ENCODE measurements at regions not wholly inside any gene's neighbourhood (a gene's known extent, or its start where the extent isn't known, plus 50 kb on each side); places are given as distances from the start of the nearest gene placed in this dataset.

GRCh38 chr20:55805138-55805537 lies 200.2 kb downstream of the CBLN4 start:
- no peak for DNase-seq (ENCODE audit: extremely low spot score)
- ChIA-PET CTCF (no interaction called here), POLR2A (no interaction called here)
- TF ChIP-seq ARNT (IDR thresholded peaks at IDR 0.05), result no peak
- no peak for TF ChIP-seq FOXK2 (IDR thresholded peaks at IDR 0.05)
- TF ChIP-seq ZNF384 (IDR thresholded peaks at IDR 0.05), result no peak
- no peak for TF ChIP-seq FOXM1 (IDR thresholded peaks at IDR 0.05; ENCODE audit: borderline replicate concordance)
- TF ChIP-seq ELF4 (IDR thresholded peaks at IDR 0.05), result no peak
- no peak for TF ChIP-seq L3MBTL2 (conservative IDR thresholded peaks at IDR 0.05)
- TF ChIP-seq CTBP1 (IDR thresholded peaks at IDR 0.05; ENCODE audit: borderline replicate concordance), result no peak
- no peak for TF ChIP-seq SP1 (IDR thresholded peaks at IDR 0.05)

GRCh38 chr20:55800552-55801245 lies 204.6 kb downstream of the CBLN4 start:
- DNase-seq (ENCODE audit: extremely low spot score), result no peak
- POLR2A ChIA-PET, result no interaction called here
- CTCF ChIA-PET, result no interaction called here
- no peak for TF ChIP-seq SP1 (IDR thresholded peaks at IDR 0.05)
- TF ChIP-seq L3MBTL2 (conservative IDR thresholded peaks at IDR 0.05), result no peak
- TF ChIP-seq BHLHE40 (IDR thresholded peaks at IDR 0.05; ENCODE audit: borderline replicate concordance), result no peak
- TF ChIP-seq FOXM1 (IDR thresholded peaks at IDR 0.05; ENCODE audit: borderline replicate concordance), result no peak
- TF ChIP-seq PKNOX1 (IDR thresholded peaks at IDR 0.05), result no peak
- TF ChIP-seq ARNT (IDR thresholded peaks at IDR 0.05), result no peak
- no peak for TF ChIP-seq ZNF384 (IDR thresholded peaks at IDR 0.05)
- TF ChIP-seq FOXK2 (IDR thresholded peaks at IDR 0.05), result no peak
- TF ChIP-seq LEF1 (IDR thresholded peaks at IDR 0.05; ENCODE audit: borderline replicate concordance), result no peak
- TF ChIP-seq CTBP1 (IDR thresholded peaks at IDR 0.05; ENCODE audit: borderline replicate concordance), result no peak
- no peak for TF ChIP-seq HDGF (IDR thresholded peaks at IDR 0.05; ENCODE audit: borderline replicate concordance)

- TF ChIP-seq ZNF384 (IDR thresholded peaks at IDR 0.05) (no peak), L3MBTL2 (conservative IDR thresholded peaks at IDR 0.05) (no peak), NFRKB (IDR thresholded peaks at IDR 0.05) (no peak), ELF4 (IDR thresholded peaks at IDR 0.05) (no peak), ARNT (IDR thresholded peaks at IDR 0.05) (no peak), FOXM1 (IDR thresholded peaks at IDR 0.05; ENCODE audit: borderline replicate concordance) (no peak), HDGF (IDR thresholded peaks at IDR 0.05; ENCODE audit: borderline replicate concordance) (no peak), LEF1 (IDR thresholded peaks at IDR 0.05; ENCODE audit: borderline replicate concordance) (no peak), PKNOX1 (IDR thresholded peaks at IDR 0.05) (no peak), FOXK2 (IDR thresholded peaks at IDR 0.05) (no peak), SUZ12 (IDR thresholded peaks at IDR 0.05) (no peak), FOXA1 (IDR thresholded peaks at IDR 0.05) (no peak), BHLHE40 (IDR thresholded peaks at IDR 0.05; ENCODE audit: borderline replicate concordance) (no peak), SP1 (IDR thresholded peaks at IDR 0.05) (no peak), CTBP1 (IDR thresholded peaks at IDR 0.05; ENCODE audit: borderline replicate concordance) (no peak)
- ChIA-PET CTCF (no interaction called here), POLR2A (no interaction called here)
- no peak for DNase-seq (ENCODE audit: extremely low spot score)
These were observed 211.3 kb downstream of the CBLN4 start for GRCh38 chr20:55793986-55794385.

- TF ChIP-seq LEF1 (IDR thresholded peaks at IDR 0.05; ENCODE audit: borderline replicate concordance) (no peak), SP1 (IDR thresholded peaks at IDR 0.05) (no peak), PKNOX1 (IDR thresholded peaks at IDR 0.05) (no peak), TARDBP (IDR thresholded peaks at IDR 0.05) (no peak), ARNT (IDR thresholded peaks at IDR 0.05) (no peak), NFRKB (IDR thresholded peaks at IDR 0.05) (no peak), BHLHE40 (IDR thresholded peaks at IDR 0.05; ENCODE audit: borderline replicate concordance) (no peak), SUZ12 (IDR thresholded peaks at IDR 0.05) (no peak), FOXK2 (IDR thresholded peaks at IDR 0.05) (no peak), CTBP1 (IDR thresholded peaks at IDR 0.05; ENCODE audit: borderline replicate concordance) (no peak), ELF4 (IDR thresholded peaks at IDR 0.05) (no peak), L3MBTL2 (conservative IDR thresholded peaks at IDR 0.05) (no peak), FOXM1 (IDR thresholded peaks at IDR 0.05; ENCODE audit: borderline replicate concordance) (no peak), ZNF384 (IDR thresholded peaks at IDR 0.05) (no peak), FOXA1 (IDR thresholded peaks at IDR 0.05) (no peak)
- CTCF ChIA-PET, result no interaction called here
- no peak for DNase-seq (ENCODE audit: extremely low spot score)
- POLR2A ChIA-PET, result no interaction called here
These were observed 213.3 kb downstream of the CBLN4 start for GRCh38 chr20:55792049-55792448.

- CTCF ChIA-PET, result no interaction called here
- TF ChIP-seq PKNOX1 (IDR thresholded peaks at IDR 0.05), result no peak
- no peak for TF ChIP-seq HDGF (IDR thresholded peaks at IDR 0.05; ENCODE audit: borderline replicate concordance)
- no peak for TF ChIP-seq ZNF384 (IDR thresholded peaks at IDR 0.05)
- no peak for TF ChIP-seq ELF4 (IDR thresholded peaks at IDR 0.05)
- no peak for TF ChIP-seq FOXA1 (IDR thresholded peaks at IDR 0.05)
- TF ChIP-seq LEF1 (IDR thresholded peaks at IDR 0.05; ENCODE audit: borderline replicate concordance), result no peak
- no peak for TF ChIP-seq TARDBP (IDR thresholded peaks at IDR 0.05)
- no peak for TF ChIP-seq L3MBTL2 (conservative IDR thresholded peaks at IDR 0.05)
- no peak for TF ChIP-seq BHLHE40 (IDR thresholded peaks at IDR 0.05; ENCODE audit: borderline replicate concordance)
- TF ChIP-seq NFRKB (IDR thresholded peaks at IDR 0.05), result no peak
- TF ChIP-seq CTBP1 (IDR thresholded peaks at IDR 0.05; ENCODE audit: borderline replicate concordance), result no peak
- TF ChIP-seq SP1 (IDR thresholded peaks at IDR 0.05), result no peak
- no peak for TF ChIP-seq FOXK2 (IDR thresholded peaks at IDR 0.05)
- no peak for TF ChIP-seq SUZ12 (IDR thresholded peaks at IDR 0.05)
- DNase-seq (ENCODE audit: extremely low spot score), result no peak
- POLR2A ChIA-PET, result no interaction called here
These were observed 215.1 kb downstream of the CBLN4 start for GRCh38 chr20:55790178-55790577.
